Thoracic aorta (tissue), 2 donors: ENCODE measurements at regions not wholly inside any gene's neighbourhood (a gene's known extent, or its start where the extent isn't known, plus 50 kb on each side); places are given as distances from the start of the nearest gene placed in this dataset.

Source experiments
- ATAC-seq: fragments of 150-250 bp; one replicate; pipeline ENCODE4 v1.8.0; 2017; ENCODE audit warnings: low read depth; ENCODE audit not compliant: insufficient number of reproducible peaks, low FRiP score
- DNase-seq: peaks from one replicate; pipeline ENCODE4 v3.0.0-alpha.2; 2020; ENCODE audit warnings: low spot score
- H3K27ac ChIP-seq, 2 donors: fragments of 200-600 bp; sonication (generic); 1 replicate in 1 of 2; 2 replicates in 1 of 2; pipeline ENCODE4 v1.5.1; 2016; ENCODE audit warnings: mild to moderate bottlenecking in 2 of 2, moderate library complexity in 2 of 2
- H3K27me3 ChIP-seq: fragments of 200-600 bp; sonication (generic); replicated peaks from 2 replicates; pipeline ENCODE4 v1.6.0; 2016; ENCODE audit warnings: mild to moderate bottlenecking; ENCODE audit not compliant: insufficient read depth
- H3K36me3 ChIP-seq: fragments of 200-600 bp; sonication (generic); one replicate; pipeline ENCODE4 v1.5.1; 2016
- H3K4me1 ChIP-seq, 2 donors: fragments of 200-600 bp; sonication (generic); 1 replicate in 1 of 2; 2 replicates in 1 of 2; pipeline versions ENCODE4 v1.5.1 to v1.6.0; 2016; ENCODE audit warnings: low read depth in 2 of 2, mild to moderate bottlenecking in 1 of 2; ENCODE audit not compliant: control insufficient read depth in 1 of 2
- H3K4me3 ChIP-seq: fragments of 200-600 bp; sonication (generic); 2 replicates; pipeline ENCODE4 v1.5.1; 2016; ENCODE audit warnings: mild to moderate bottlenecking
- H3K9me3 ChIP-seq: fragments of 200-600 bp; sonication (generic); 2 replicates; pipeline ENCODE4 v1.5.1; 2016
- TF ChIP-seq, protein P1 (sequence below): fragments of 200-600 bp; sonication (generic); IDR thresholded peaks from one replicate; pipeline ENCODE4 v1.5.1; 2019; ENCODE audit warnings: antibody characterized with exemption

DNA sequence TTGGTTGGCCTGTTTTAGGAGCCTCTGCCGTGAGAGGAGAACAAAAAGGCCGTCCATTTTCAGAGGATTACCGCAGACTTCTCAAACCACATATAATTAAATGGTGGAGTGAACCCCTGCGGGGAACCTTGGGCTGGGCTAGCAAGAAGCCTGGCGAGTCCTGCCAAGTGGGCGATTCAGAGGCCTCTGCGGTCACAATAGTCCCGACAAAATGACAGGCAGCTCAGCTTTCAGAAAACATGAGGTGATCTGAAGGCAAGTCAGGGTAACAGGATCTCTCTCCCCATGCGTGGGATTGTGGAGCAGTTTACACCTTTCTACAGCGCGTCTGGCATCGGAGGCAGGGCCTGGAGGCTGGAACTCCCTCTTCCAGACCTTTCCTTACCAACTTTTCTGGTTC is 134.8 kb downstream of the ASB7 start:
- DNase-seq (no peak), ATAC-seq (no peak)
- Histone ChIP-seq H3K27me3 (no peaks in the 10 kb centered on the region), H3K36me3 (no peaks in the 10 kb centered on the region), H3K4me3 (no peak overlapping the region), H3K27ac (no peak overlapping the region), H3K4me1 (peaks cover 3 to 13% of the 10 kb centered on the region in 2 donors), H3K9me3 (no peaks in the 10 kb centered on the region)
- TF ChIP-seq, protein P1, sequence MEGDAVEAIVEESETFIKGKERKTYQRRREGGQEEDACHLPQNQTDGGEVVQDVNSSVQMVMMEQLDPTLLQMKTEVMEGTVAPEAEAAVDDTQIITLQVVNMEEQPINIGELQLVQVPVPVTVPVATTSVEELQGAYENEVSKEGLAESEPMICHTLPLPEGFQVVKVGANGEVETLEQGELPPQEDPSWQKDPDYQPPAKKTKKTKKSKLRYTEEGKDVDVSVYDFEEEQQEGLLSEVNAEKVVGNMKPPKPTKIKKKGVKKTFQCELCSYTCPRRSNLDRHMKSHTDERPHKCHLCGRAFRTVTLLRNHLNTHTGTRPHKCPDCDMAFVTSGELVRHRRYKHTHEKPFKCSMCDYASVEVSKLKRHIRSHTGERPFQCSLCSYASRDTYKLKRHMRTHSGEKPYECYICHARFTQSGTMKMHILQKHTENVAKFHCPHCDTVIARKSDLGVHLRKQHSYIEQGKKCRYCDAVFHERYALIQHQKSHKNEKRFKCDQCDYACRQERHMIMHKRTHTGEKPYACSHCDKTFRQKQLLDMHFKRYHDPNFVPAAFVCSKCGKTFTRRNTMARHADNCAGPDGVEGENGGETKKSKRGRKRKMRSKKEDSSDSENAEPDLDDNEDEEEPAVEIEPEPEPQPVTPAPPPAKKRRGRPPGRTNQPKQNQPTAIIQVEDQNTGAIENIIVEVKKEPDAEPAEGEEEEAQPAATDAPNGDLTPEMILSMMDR: no peak

DNA sequence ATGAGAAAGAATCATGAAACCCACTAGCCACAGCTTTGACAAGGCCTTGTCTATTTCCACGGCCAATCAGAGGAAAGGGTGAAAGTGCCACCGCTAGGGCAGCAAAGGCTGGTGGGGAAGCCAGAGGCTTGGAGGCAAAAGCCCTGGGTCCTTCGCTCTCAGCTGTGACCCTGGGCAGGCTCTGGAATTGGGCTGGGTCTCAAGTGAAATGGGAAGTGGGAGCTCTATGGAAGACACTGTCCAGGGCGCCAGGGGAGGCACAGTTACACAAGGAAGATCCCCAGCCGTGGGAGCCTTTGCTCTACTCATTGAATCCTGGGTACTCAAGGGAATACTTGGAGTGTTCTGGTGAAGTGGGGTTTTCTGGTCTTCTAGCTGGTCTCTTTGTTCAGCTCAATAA is 136.2 kb downstream of the ASB7 start:
- Histone ChIP-seq H3K36me3 (no peaks in the 10 kb centered on the region), H3K27ac (no peak overlapping the region), H3K27me3 (no peaks in the 10 kb centered on the region), H3K4me3 (no peak overlapping the region), H3K9me3 (no peaks in the 10 kb centered on the region), H3K4me1 (no peaks in the 10 kb centered on the region)
- DNase-seq (no peak), ATAC-seq (no peak)
- TF ChIP-seq, protein P1: no peak

DNA sequence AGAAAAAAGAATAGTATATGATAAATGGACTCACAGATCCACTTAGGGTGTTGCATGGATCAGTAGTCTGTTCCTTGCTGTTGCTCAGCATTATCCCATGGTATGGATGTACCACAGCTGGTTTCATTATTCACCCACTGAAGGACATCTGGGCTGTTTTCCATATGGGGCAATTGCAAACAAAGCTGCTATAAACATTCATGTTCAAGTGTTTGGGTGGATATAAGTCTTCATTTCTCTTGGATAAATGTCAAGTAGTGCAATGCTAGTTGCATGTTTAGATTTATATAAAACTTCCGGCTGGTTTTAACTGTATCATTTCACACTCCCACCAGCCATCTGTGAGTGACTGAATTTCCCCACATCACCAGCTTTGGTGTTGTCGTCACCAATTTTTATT is 137.7 kb downstream of the ASB7 start:
- ATAC-seq: no peak
- no peaks in the 10 kb centered on the region for H3K4me1 ChIP-seq

DNA sequence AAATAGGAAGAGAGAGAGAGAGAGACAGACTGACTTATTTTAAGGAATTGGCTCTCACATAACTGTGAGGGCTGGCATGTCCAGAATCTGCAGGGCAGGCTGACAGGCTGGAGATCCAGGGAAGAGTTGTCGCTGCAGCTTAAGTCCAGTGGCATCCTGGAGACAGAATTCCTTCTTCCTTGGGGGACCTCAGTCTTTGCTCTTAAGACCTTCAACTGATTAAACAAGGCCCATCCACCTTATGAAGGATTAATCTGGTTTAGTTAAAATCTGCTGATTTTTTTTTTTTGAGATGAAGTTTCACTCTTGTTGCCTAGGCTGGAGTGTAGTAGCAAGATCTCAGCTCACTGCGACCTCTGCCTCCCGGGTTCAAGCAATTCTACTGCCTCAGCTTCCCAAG is 128.0 kb upstream of the ALDH1A3 start:
- Histone ChIP-seq H3K27me3 (no peaks in the 10 kb centered on the region), H3K4me3 (no peak overlapping the region), H3K4me1 (no peaks in the 10 kb centered on the region), H3K36me3 (no peaks in the 10 kb centered on the region), H3K9me3 (peaks cover 7% of the 10 kb centered on the region), H3K27ac (no peak overlapping the region)
- TF ChIP-seq, protein P1: no peak
- ATAC-seq (no peak), DNase-seq (no peak)

More for the DNA sequence above, 137.7 kb downstream of the ASB7 start:
- no peaks in the 10 kb centered on the region for H3K27me3 ChIP-seq
- no peaks in the 10 kb centered on the region for H3K9me3 ChIP-seq
- DNase-seq: no peak
- TF ChIP-seq, protein P1: no peak
- no peaks in the 10 kb centered on the region for H3K36me3 ChIP-seq
- H3K27ac ChIP-seq: no peak overlapping the region
- no peak overlapping the region for H3K4me3 ChIP-seq

DNA sequence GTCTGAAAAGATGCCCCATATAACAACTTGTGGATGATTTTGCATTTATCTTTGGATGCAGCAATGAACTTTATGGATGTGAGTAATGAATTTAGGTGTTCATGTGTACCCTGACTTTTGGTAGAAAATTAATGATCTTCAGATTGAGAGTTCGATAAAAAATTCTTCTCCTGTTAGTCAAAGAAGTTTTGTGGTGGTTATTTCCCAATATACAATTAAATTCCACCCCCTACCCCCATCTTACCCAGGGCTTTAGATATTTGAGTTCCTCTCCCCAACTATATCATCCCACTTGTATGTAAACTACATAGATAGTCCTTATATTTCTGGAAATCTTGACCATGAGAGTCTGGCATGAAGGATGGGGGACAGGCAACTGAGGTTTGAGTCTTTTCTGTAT is 126.1 kb upstream of the ALDH1A3 start:
- no peaks in the 10 kb centered on the region for H3K9me3 ChIP-seq
- DNase-seq (no peak), ATAC-seq (no peak)
- TF ChIP-seq, protein P1: no peak
- no peaks in the 10 kb centered on the region for H3K4me1 ChIP-seq
- no peak overlapping the region for H3K27ac ChIP-seq
- H3K27me3 ChIP-seq: no peaks in the 10 kb centered on the region
- no peak overlapping the region for H3K4me3 ChIP-seq
- H3K36me3 ChIP-seq: no peaks in the 10 kb centered on the region
